Mesendoderm (in vitro differentiated cells): ENCODE measurements at regions not wholly inside any gene's neighbourhood (a gene's known extent, or its start where the extent isn't known, plus 50 kb on each side); places are given as distances from the start of the nearest gene placed in this dataset.

Experiments
- DNase-seq: peaks from one replicate; pipeline ENCODE4 v3.0.0; 2013
- H2AK5ac ChIP-seq: 2 replicates; pipeline ENCODE4 v1.6.1; 2013; ENCODE audit warnings: low read length, inconsistent platforms
- H2BK120ac ChIP-seq: 2 replicates; pipeline ENCODE4 v1.6.1; 2013; ENCODE audit warnings: low read depth, mild to moderate bottlenecking, low read length, moderate library complexity, mixed read lengths
- H2BK15ac ChIP-seq: replicated peaks from 2 replicates; pipeline ENCODE4 v1.6.1; 2013; ENCODE audit warnings: low read depth, mild to moderate bottlenecking, moderate library complexity
- H2BK5ac ChIP-seq: 2 replicates; pipeline ENCODE4 v1.6.1; 2013; ENCODE audit warnings: low read length, inconsistent platforms
- H3K18ac ChIP-seq: 2 replicates; pipeline ENCODE4 v1.6.1; 2013; ENCODE audit warnings: mild to moderate bottlenecking, low read length, mixed read lengths
- H3K23ac ChIP-seq: one replicate; pipeline ENCODE4 v1.6.1; 2013; ENCODE audit warnings: low read length
- H3K27ac ChIP-seq: 2 replicates; pipeline ENCODE4 v1.5.1; 2013; ENCODE audit warnings: low read depth, mild to moderate bottlenecking, inconsistent platforms, low read length, moderate library complexity
- H3K27me3 ChIP-seq: 2 replicates; pipeline ENCODE4 v1.6.1; 2013; ENCODE audit warnings: low read length, control low read depth, mild to moderate bottlenecking, inconsistent platforms; ENCODE audit not compliant: insufficient read depth, poor library complexity
- H3K36me3 ChIP-seq: 2 replicates; pipeline ENCODE4 v1.6.1; 2013; ENCODE audit warnings: low read length, inconsistent platforms; ENCODE audit not compliant: control insufficient read depth, insufficient read depth
- H3K4ac ChIP-seq: one replicate; pipeline ENCODE4 v1.6.1; 2013; ENCODE audit warnings: low read depth, mild to moderate bottlenecking, low read length, moderate library complexity
- H3K4me1 ChIP-seq: 2 replicates; pipeline ENCODE4 v1.6.1; 2013; ENCODE audit warnings: low read depth, low read length, inconsistent platforms; ENCODE audit not compliant: control insufficient read depth
- H3K4me2 ChIP-seq: 2 replicates; pipeline ENCODE4 v1.6.1; 2013; ENCODE audit warnings: low read length
- H3K4me3 ChIP-seq: 2 replicates; pipeline ENCODE4 v1.5.1; 2013; ENCODE audit warnings: mild to moderate bottlenecking, low read length
- H3K56ac ChIP-seq: one replicate; pipeline ENCODE4 v1.6.1; 2013; ENCODE audit warnings: low read length
- H3K79me1 ChIP-seq: 2 replicates; pipeline ENCODE4 v1.6.1; 2013; ENCODE audit warnings: low read length, inconsistent platforms
- H3K79me2 ChIP-seq: 2 replicates; pipeline ENCODE4 v1.6.1; 2013; ENCODE audit warnings: mild to moderate bottlenecking, low read length; ENCODE audit not compliant: control insufficient read depth, insufficient read depth
- H3K9ac ChIP-seq: 2 replicates; pipeline ENCODE4 v1.6.1; 2013; ENCODE audit warnings: low read length, inconsistent platforms
- H4K5ac ChIP-seq: one replicate; pipeline ENCODE4 v1.6.1; 2013; ENCODE audit warnings: low read length
- H4K8ac ChIP-seq: one replicate; pipeline ENCODE4 v1.6.1; 2013; ENCODE audit warnings: low read depth, mild to moderate bottlenecking, control low read depth, low read length, moderate library complexity
- WGBS: extraction: QIAGEN DNeasy Blood & Tissue Kit; methylation state at CpG from one replicate; pipeline ENCODE4 v1.1.7; 2013; ENCODE audit warnings: low lambda C conversion rate, missing lambda C conversion rate; ENCODE audit not compliant: insufficient coverage; ENCODE audit errors: extremely low coverage; 5-methylcytosine and 5-hydroxymethylcytosine counted together

DNA sequence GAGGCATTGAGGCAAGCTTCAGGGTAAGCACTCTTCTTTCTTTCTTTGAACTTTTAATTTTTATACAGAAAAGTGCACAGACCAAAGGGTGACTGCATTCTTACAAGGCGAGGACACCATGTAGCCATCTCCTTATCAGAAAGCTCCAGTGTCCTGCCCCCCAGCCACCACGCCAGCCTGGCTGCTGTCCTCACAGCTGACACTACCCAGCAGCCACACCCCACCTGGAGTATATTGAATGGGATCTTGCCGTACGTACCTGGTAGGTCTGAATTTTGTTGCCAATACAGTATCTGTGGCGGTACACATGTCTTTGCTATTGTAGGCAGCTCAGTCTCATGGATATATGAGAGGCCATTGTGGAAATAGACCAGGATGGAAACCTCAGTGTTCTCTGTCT lies 284.0 kb upstream of the IRX2 start:
- H3K56ac ChIP-seq, result no peak overlapping the region
- no peak overlapping the region for H3K18ac ChIP-seq
- no peak overlapping the region for H3K23ac ChIP-seq
- no peak overlapping the region for H3K9ac ChIP-seq
- H2BK5ac ChIP-seq, result no peak overlapping the region
- H3K27me3 ChIP-seq, result no peaks in the 10 kb centered on the region
- no peak overlapping the region for H3K4me3 ChIP-seq
- no peak overlapping the region for H4K8ac ChIP-seq
- no peak overlapping the region for H2BK15ac ChIP-seq
- no CpG with 5 or more reads among the region's 5 CpGs for WGBS
- DNase-seq, result no peak
- no peak overlapping the region for H3K4ac ChIP-seq
- H3K4me2 ChIP-seq, result no peak overlapping the region
- no peak overlapping the region for H2BK120ac ChIP-seq
- H3K79me1 ChIP-seq, result no peaks in the 10 kb centered on the region
- H3K4me1 ChIP-seq, result no peaks in the 10 kb centered on the region
- H4K5ac ChIP-seq, result no peak overlapping the region
- H3K27ac ChIP-seq, result no peak overlapping the region
- no peak overlapping the region for H2AK5ac ChIP-seq
- H3K79me2 ChIP-seq, result no peaks in the 10 kb centered on the region
- no peaks in the 10 kb centered on the region for H3K36me3 ChIP-seq

DNA sequence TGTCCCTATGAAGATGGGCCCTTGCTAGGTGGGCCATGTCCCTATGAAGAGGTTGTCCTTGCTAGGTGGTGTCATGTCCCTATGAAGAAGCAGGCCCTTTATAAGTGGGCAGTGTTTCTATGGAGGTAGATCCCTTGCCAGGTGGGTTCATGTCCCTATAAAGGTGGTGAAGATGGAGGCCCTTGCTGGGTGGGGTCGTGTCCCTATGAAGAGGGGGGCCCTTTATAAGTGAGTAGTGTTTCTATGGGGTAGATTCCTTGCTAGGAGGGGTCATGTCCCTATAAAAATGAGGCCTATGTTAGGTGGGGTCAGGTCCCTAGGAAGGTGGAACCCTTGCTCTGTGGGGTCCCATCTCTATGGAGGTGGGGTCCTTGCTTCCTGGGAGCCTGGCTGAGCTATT lies 283.4 kb upstream of the IRX2 start:
- Histone ChIP-seq H2AK5ac (no peak overlapping the region), H2BK5ac (no peak overlapping the region), H3K79me2 (no peaks in the 10 kb centered on the region)

DNA sequence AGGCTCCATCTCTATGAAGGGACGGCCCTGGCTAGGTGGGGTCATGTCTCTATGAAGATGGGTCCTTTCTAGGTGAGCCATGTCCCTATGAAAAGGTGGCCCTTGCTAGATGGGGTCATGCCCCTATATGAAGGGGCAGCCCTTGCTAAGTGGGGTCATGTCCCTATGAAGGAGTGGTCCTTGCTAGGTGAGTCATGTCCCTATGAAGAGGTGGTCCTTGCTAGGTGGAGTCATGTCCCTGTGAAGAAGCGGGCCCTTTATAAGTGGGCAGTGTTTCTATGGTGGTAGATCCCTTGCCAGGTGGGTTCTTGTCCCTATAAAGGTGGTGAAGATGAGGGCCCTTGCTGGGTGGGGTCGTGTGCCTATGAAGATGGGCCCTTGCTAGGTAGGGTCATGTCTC lies 283.0 kb upstream of the IRX2 start:
- no peak for DNase-seq
- H3K79me1 ChIP-seq, result no peaks in the 10 kb centered on the region
- H3K4me1 ChIP-seq, result no peaks in the 10 kb centered on the region
- H2AK5ac ChIP-seq, result no peak overlapping the region
- no peaks in the 10 kb centered on the region for H3K79me2 ChIP-seq
- no CpG with 5 or more reads among the region's 3 CpGs for WGBS
- H3K56ac ChIP-seq, result no peak overlapping the region
- H3K27me3 ChIP-seq, result no peaks in the 10 kb centered on the region
- H2BK15ac ChIP-seq, result no peak overlapping the region
- H3K4me3 ChIP-seq, result no peak overlapping the region
- H3K36me3 ChIP-seq, result no peaks in the 10 kb centered on the region
- no peak overlapping the region for H2BK5ac ChIP-seq
- H4K5ac ChIP-seq, result no peak overlapping the region
- H4K8ac ChIP-seq, result no peak overlapping the region
- H3K23ac ChIP-seq, result no peak overlapping the region
- H3K4me2 ChIP-seq, result no peak overlapping the region
- no peak overlapping the region for H3K18ac ChIP-seq
- no peak overlapping the region for H3K4ac ChIP-seq
- H3K9ac ChIP-seq, result no peak overlapping the region
- H2BK120ac ChIP-seq, result no peak overlapping the region
- no peak overlapping the region for H3K27ac ChIP-seq

More for the DNA sequence above, 283.4 kb upstream of the IRX2 start:
- no peaks in the 10 kb centered on the region for H3K36me3 ChIP-seq
- no peak overlapping the region for H3K27ac ChIP-seq
- H3K18ac ChIP-seq, result no peak overlapping the region
- H3K27me3 ChIP-seq, result no peaks in the 10 kb centered on the region
- H3K79me1 ChIP-seq, result no peaks in the 10 kb centered on the region
- no peak overlapping the region for H3K4ac ChIP-seq
- H3K4me1 ChIP-seq, result no peaks in the 10 kb centered on the region
- no peak overlapping the region for H3K4me3 ChIP-seq
- no peak overlapping the region for H3K23ac ChIP-seq
- H3K9ac ChIP-seq, result no peak overlapping the region
- DNase-seq, result no peak
- no peak overlapping the region for H4K5ac ChIP-seq
- WGBS, result no CpG with 5 or more reads among the region's 1 CpG
- no peak overlapping the region for H3K56ac ChIP-seq
- H3K4me2 ChIP-seq, result no peak overlapping the region
- H4K8ac ChIP-seq, result no peak overlapping the region
- no peak overlapping the region for H2BK120ac ChIP-seq
- H2BK15ac ChIP-seq, result no peak overlapping the region

DNA sequence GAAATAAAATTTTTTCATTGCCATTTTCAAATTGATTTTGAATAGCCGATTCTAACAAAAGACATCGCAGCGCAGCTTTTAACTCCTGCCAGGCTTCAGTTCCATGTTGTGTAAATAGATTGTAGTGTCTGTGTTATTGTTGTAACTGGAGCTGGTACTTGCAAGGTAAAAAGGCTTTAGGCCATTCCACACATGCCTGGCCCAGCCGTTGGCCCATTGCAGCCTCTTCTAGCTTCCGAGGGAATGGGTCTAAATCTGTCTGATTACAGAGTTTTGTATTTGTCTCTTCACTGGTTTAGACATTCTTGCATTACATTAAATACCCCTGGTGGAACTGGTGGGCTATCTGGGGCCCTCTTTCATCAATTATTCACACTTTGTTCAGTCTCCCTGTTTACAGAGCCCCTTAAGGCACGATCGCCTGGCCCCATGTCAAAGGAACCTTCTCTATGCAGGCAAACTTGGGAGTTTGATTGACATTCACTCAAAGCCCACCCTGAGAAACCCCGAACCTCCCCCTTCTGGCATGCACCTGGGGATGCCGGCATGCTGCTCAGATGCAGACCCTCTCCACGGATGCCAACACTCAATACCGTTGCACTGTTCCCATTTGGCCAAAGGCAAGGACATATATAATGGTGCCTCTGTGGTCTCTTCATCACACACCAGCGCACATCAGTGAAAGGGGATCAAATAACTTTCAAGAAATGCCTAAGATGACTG lies 281.7 kb upstream of the IRX2 start:
- no peak overlapping the region for H4K5ac ChIP-seq
- H2AK5ac ChIP-seq, result no peak overlapping the region
- no peaks in the 10 kb centered on the region for H3K27me3 ChIP-seq
- H3K9ac ChIP-seq, result no peak overlapping the region
- H3K4me3 ChIP-seq, result no peak overlapping the region
- peak; percentile 4 for DNase-seq
- no peak overlapping the region for H3K27ac ChIP-seq
- H3K18ac ChIP-seq, result no peak overlapping the region
- no peak overlapping the region for H3K56ac ChIP-seq
- no peak overlapping the region for H3K23ac ChIP-seq
- no peaks in the 10 kb centered on the region for H3K36me3 ChIP-seq
- no peak overlapping the region for H4K8ac ChIP-seq
- no peaks in the 10 kb centered on the region for H3K79me1 ChIP-seq
- H2BK120ac ChIP-seq, result no peak overlapping the region
- H2BK5ac ChIP-seq, result no peak overlapping the region
- no peaks in the 10 kb centered on the region for H3K4me1 ChIP-seq
- no peak overlapping the region for H3K4ac ChIP-seq
- H2BK15ac ChIP-seq, result no peak overlapping the region
- H3K4me2 ChIP-seq, result no peak overlapping the region
- no peaks in the 10 kb centered on the region for H3K79me2 ChIP-seq
- WGBS, result no CpG with 5 or more reads among the region's 12 CpGs

DNA sequence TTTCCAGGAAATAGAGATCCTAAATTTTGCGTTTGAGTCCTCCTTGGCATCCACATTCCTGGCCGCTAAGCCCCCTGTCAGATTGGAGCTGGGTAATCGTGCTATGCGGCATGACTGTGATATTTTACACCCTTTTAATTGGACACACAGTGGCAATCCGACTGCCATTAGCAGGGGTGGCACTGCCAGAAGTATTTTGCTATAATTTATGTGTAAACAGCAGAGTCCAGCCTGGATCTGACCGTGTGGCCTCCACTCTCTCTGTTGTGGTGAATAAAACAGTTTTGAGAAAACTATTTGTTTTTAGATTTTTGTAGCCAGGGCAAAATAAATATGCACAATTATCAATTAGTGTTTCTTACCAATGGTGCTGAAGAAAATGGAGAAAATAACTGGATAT lies 281.0 kb upstream of the IRX2 start:
- Histone ChIP-seq H3K36me3 (no peaks in the 10 kb centered on the region), H4K5ac (no peak overlapping the region)
- WGBS, result no CpG with 5 or more reads among the region's 6 CpGs

More for the DNA sequence above, 281.0 kb upstream of the IRX2 start:
- Histone ChIP-seq H3K23ac (no peak overlapping the region), H3K79me2 (no peaks in the 10 kb centered on the region), H2BK120ac (no peak overlapping the region), H3K79me1 (no peaks in the 10 kb centered on the region), H2BK5ac (no peak overlapping the region), H3K4me3 (no peak overlapping the region), H3K4me1 (no peaks in the 10 kb centered on the region), H3K56ac (no peak overlapping the region), H3K27ac (no peak overlapping the region), H3K27me3 (no peaks in the 10 kb centered on the region), H2AK5ac (no peak overlapping the region), H3K4me2 (no peak overlapping the region), H3K18ac (no peak overlapping the region), H4K8ac (no peak overlapping the region), H3K4ac (no peak overlapping the region), H2BK15ac (no peak overlapping the region), H3K9ac (no peak overlapping the region)
- no peak for DNase-seq
